HUES6 (cell line): ENCODE measurements at regions not wholly inside any gene's neighbourhood (a gene's known extent, or its start where the extent isn't known, plus 50 kb on each side); places are given as distances from the start of the nearest gene placed in this dataset.

ENCODE experiments used
- H3K27ac ChIP-seq: 2 replicates; pipeline ENCODE4 v1.7.0; 2013; ENCODE audit warnings: low read depth, mild to moderate bottlenecking, low read length, inconsistent platforms
- H3K27me3 ChIP-seq: 2 replicates; pipeline ENCODE4 v1.6.1; 2013; ENCODE audit warnings: low read length; ENCODE audit not compliant: control insufficient read depth, insufficient read depth
- H3K36me3 ChIP-seq: 2 replicates; pipeline ENCODE4 v1.6.1; 2013; ENCODE audit warnings: low read length; ENCODE audit not compliant: control insufficient read depth, insufficient read depth
- H3K4me1 ChIP-seq: 2 replicates; pipeline ENCODE4 v1.6.1; 2013; ENCODE audit warnings: low read length; ENCODE audit not compliant: control insufficient read depth, insufficient read depth
- H3K4me3 ChIP-seq: 2 replicates; pipeline ENCODE4 v1.5.1; 2013; ENCODE audit warnings: low read depth, low read length
- H3K9ac ChIP-seq: one replicate; pipeline ENCODE4 v1.6.1; 2013; ENCODE audit warnings: mild to moderate bottlenecking, low read length
- H3K9me3 ChIP-seq: 2 replicates; pipeline ENCODE4 v1.6.1; 2013; ENCODE audit warnings: low read depth, low read length; ENCODE audit not compliant: control insufficient read depth, insufficient read depth

GRCh38 chr3:41116851-41117250 is 82.5 kb upstream of the CTNNB1 start:
- Histone ChIP-seq H3K36me3 (no peaks in the 10 kb centered on the region), H3K4me1 (peaks cover 31% of the 10 kb centered on the region), H3K9ac (no peak overlapping the region), H3K27me3 (no peaks in the 10 kb centered on the region), H3K9me3 (no peaks in the 10 kb centered on the region), H3K4me3 (no peak overlapping the region), H3K27ac (no peak overlapping the region)

GRCh38 chr3:41117398-41117870 is 81.9 kb upstream of the CTNNB1 start:
- Histone ChIP-seq H3K9me3 (no peaks in the 10 kb centered on the region), H3K27ac (no peak overlapping the region), H3K4me1 (peaks cover 31% of the 10 kb centered on the region), H3K9ac (no peak overlapping the region), H3K4me3 (no peak overlapping the region), H3K36me3 (no peaks in the 10 kb centered on the region), H3K27me3 (no peaks in the 10 kb centered on the region)

GRCh38 chr3:41118461-41119390 is 80.6 kb upstream of the CTNNB1 start:
- H3K36me3 ChIP-seq, result no peaks in the 10 kb centered on the region
- peaks cover 24% of the 10 kb centered on the region for H3K4me1 ChIP-seq
- no peak overlapping the region for H3K4me3 ChIP-seq
- H3K27ac ChIP-seq, result no peak overlapping the region
- H3K9ac ChIP-seq, result no peak overlapping the region
- H3K9me3 ChIP-seq, result no peaks in the 10 kb centered on the region
- H3K27me3 ChIP-seq, result no peaks in the 10 kb centered on the region

- H3K27ac ChIP-seq, result no peak overlapping the region
- peaks cover 24% of the 10 kb centered on the region for H3K4me1 ChIP-seq
- no peaks in the 10 kb centered on the region for H3K27me3 ChIP-seq
- H3K4me3 ChIP-seq, result no peak overlapping the region
- no peak overlapping the region for H3K9ac ChIP-seq
- no peaks in the 10 kb centered on the region for H3K36me3 ChIP-seq
- H3K9me3 ChIP-seq, result peaks cover 6% of the 10 kb centered on the region
Measured at GRCh38 chr3:41120460-41120859, 78.8 kb upstream of the CTNNB1 start.

GRCh38 chr3:41125258-41125657 is 74.0 kb upstream of the CTNNB1 start:
- Histone ChIP-seq H3K36me3 (no peaks in the 10 kb centered on the region; the same call in 1 of the 2 replicates), H3K27ac (no peak overlapping the region), H3K27me3 (no peaks in the 10 kb centered on the region), H3K4me1 (peaks cover 12% of the 10 kb centered on the region), H3K9ac (no peak overlapping the region), H3K4me3 (no peak overlapping the region), H3K9me3 (peaks cover 32% of the 10 kb centered on the region)

- H3K36me3 ChIP-seq, result no peaks in the 10 kb centered on the region; the same call in 1 of the 2 replicates
- H3K4me3 ChIP-seq, result no peak overlapping the region
- H3K27ac ChIP-seq, result no peak overlapping the region
- peaks cover 37% of the 10 kb centered on the region for H3K9me3 ChIP-seq
- no peak overlapping the region for H3K9ac ChIP-seq
- no peaks in the 10 kb centered on the region for H3K27me3 ChIP-seq
- peaks cover 7% of the 10 kb centered on the region; the same call in 1 of the 2 replicates for H3K4me1 ChIP-seq
Measured at GRCh38 chr3:41126472-41126871, 72.8 kb upstream of the CTNNB1 start.

- H3K27me3 ChIP-seq, result no peaks in the 10 kb centered on the region
- H3K36me3 ChIP-seq, result no peaks in the 10 kb centered on the region; the same call in 1 of the 2 replicates
- no peak overlapping the region for H3K4me3 ChIP-seq
- H3K27ac ChIP-seq, result no peak overlapping the region
- H3K4me1 ChIP-seq, result peaks cover 8% of the 10 kb centered on the region; the same call in 1 of the 2 replicates
- no peak overlapping the region for H3K9ac ChIP-seq
- peaks cover 37% of the 10 kb centered on the region for H3K9me3 ChIP-seq
Measured at GRCh38 chr3:41126961-41127360, 72.3 kb upstream of the CTNNB1 start.

- Histone ChIP-seq H3K27me3 (no peaks in the 10 kb centered on the region), H3K4me1 (peaks cover 8% of the 10 kb centered on the region; the same call in 1 of the 2 replicates), H3K9ac (no peak overlapping the region), H3K27ac (no peak overlapping the region), H3K4me3 (no peak overlapping the region), H3K9me3 (peaks cover 37% of the 10 kb centered on the region), H3K36me3 (no peaks in the 10 kb centered on the region; the same call in 1 of the 2 replicates)
Measured at GRCh38 chr3:41127414-41127813, 71.9 kb upstream of the CTNNB1 start.

- no peak overlapping the region for H3K27ac ChIP-seq
- no peaks in the 10 kb centered on the region; the same call in 1 of the 2 replicates for H3K36me3 ChIP-seq
Measured at GRCh38 chr3:41129731-41130130, 69.6 kb upstream of the CTNNB1 start.

GRCh38 chr3:41131224-41131623 is 68.1 kb upstream of the CTNNB1 start:
- no peak overlapping the region for H3K9ac ChIP-seq
- no peaks in the 10 kb centered on the region for H3K27me3 ChIP-seq
- H3K27ac ChIP-seq, result no peak overlapping the region; the same call in 1 of the 2 replicates
- no peak overlapping the region for H3K4me3 ChIP-seq
- peaks cover 8% of the 10 kb centered on the region; the same call in 1 of the 2 replicates for H3K4me1 ChIP-seq
- H3K36me3 ChIP-seq, result no peaks in the 10 kb centered on the region
- H3K9me3 ChIP-seq, result peaks cover 25% of the 10 kb centered on the region

More at GRCh38 chr3:41129731-41130130, 69.6 kb upstream of the CTNNB1 start:
- no peaks in the 10 kb centered on the region for H3K27me3 ChIP-seq
- peaks cover 8% of the 10 kb centered on the region; the same call in 1 of the 2 replicates for H3K4me1 ChIP-seq
- peaks cover 37% of the 10 kb centered on the region for H3K9me3 ChIP-seq
- H3K4me3 ChIP-seq, result no peak overlapping the region
- no peak overlapping the region for H3K9ac ChIP-seq

- no peak overlapping the region for H3K4me3 ChIP-seq
- H3K27ac ChIP-seq, result no peak overlapping the region
- H3K9ac ChIP-seq, result no peak overlapping the region
- H3K27me3 ChIP-seq, result no peaks in the 10 kb centered on the region
- H3K4me1 ChIP-seq, result peaks cover 3% of the 10 kb centered on the region; the same call in 1 of the 2 replicates
- no peaks in the 10 kb centered on the region for H3K36me3 ChIP-seq
- H3K9me3 ChIP-seq, result peaks cover 7% of the 10 kb centered on the region; the same call in 1 of the 2 replicates
Measured at GRCh38 chr3:41137686-41138111, 61.6 kb upstream of the CTNNB1 start.
